HG03045 (cell line): ENCODE measurements at regions not wholly inside any gene's neighbourhood (a gene's known extent, or its start where the extent isn't known, plus 50 kb on each side); places are given as distances from the start of the nearest gene placed in this dataset.
A peak's percentile ranks its signal among the peaks of the same experiment; 100 is the strongest.

Experiments used
- ATAC-seq: cut with Tn5 transposase; IDR thresholded peaks from one replicate; pipeline ENCODE4 v1.9.1; 2021; ENCODE audit warnings: mild to moderate bottlenecking, moderate library complexity; ENCODE audit not compliant: unreplicated experiment

GRCh38 chr3:154018100-154018696, 103.0 kb upstream of the ARHGEF26 start:
- peak; percentile 85 for ATAC-seq

GRCh38 chr3:154022606-154023005, 98.6 kb upstream of the ARHGEF26 start:
- ATAC-seq = no peak

- no peak for ATAC-seq
These were observed 98.0 kb upstream of the ARHGEF26 start for GRCh38 chr3:154023148-154023547.

- ATAC-seq = no peak
These were observed 96.2 kb upstream of the ARHGEF26 start for GRCh38 chr3:154025007-154025406.

GRCh38 chr3:154029926-154030325, 91.3 kb upstream of the ARHGEF26 start:
- no peak for ATAC-seq

- no peak for ATAC-seq
These were observed 86.3 kb upstream of the ARHGEF26 start for GRCh38 chr3:154034797-154035330.

- ATAC-seq = no peak
These were observed 80.9 kb upstream of the ARHGEF26 start for GRCh38 chr3:154040283-154040682.

- no peak for ATAC-seq
These were observed 76.5 kb upstream of the ARHGEF26 start for GRCh38 chr3:154044671-154045070.

- ATAC-seq = no peak
These were observed 71.0 kb upstream of the ARHGEF26 start for GRCh38 chr3:154050216-154050615.

GRCh38 chr3:154050766-154051165, 70.4 kb upstream of the ARHGEF26 start:
- no peak for ATAC-seq

- no peak for ATAC-seq
These were observed 61.4 kb upstream of the ARHGEF26 start for GRCh38 chr3:154059833-154060232.

- ATAC-seq = no peak
These were observed 60.8 kb upstream of the ARHGEF26 start for GRCh38 chr3:154060238-154061000.

GRCh38 chr3:154061001-154061370, 60.2 kb upstream of the ARHGEF26 start:
- no peak for ATAC-seq

- no peak for ATAC-seq
These were observed 58.7 kb upstream of the ARHGEF26 start for GRCh38 chr3:154062513-154062912.

GRCh38 chr3:154071146-154071545, 50.0 kb upstream of the ARHGEF26 start:
- ATAC-seq = no peak
